OCI-LY7 (cell line): ENCODE measurements at regions not wholly inside any gene's neighbourhood (a gene's known extent, or its start where the extent isn't known, plus 50 kb on each side); places are given as distances from the start of the nearest gene placed in this dataset.

Source experiments
- BruUV-seq: library from RNA; stranded (reverse); fragments of 400-500 nt; replicated peaks from 2 replicates; lab custom pipeline; 2021; lab: Mats Ljungman, UMichigan
- CTCF ChIA-PET: fragments of 300-600 bp; sonication (Branson Sonifier 250); formaldehyde crosslinking; loops from one replicate; lab custom pipeline; 2022; ENCODE audit warnings: antibody characterized with exemption; ENCODE audit not compliant: unreplicated experiment; lab: Charles Lee
- POLR2A ChIA-PET: fragments of 300-600 bp; sonication (Branson Sonifier 250); formaldehyde crosslinking; loops from one replicate; lab custom pipeline; 2022; ENCODE audit warnings: antibody characterized with exemption; lab: Charles Lee
- DNase-seq: peaks from one replicate; pipeline ENCODE4 v3.0.0-alpha.2; 2015; ENCODE audit warnings: low spot score
- H2AFZ ChIP-seq: fragments of 200-600 bp; sonication (generic), shearing (Covaris generic); 2 replicates; pipeline ENCODE4 v1.6.1; 2014; ENCODE audit warnings: mild to moderate bottlenecking, antibody characterized with exemption, low read length, moderate library complexity
- H3K27ac ChIP-seq: fragments of 200-600 bp; sonication (generic); 2 replicates; pipeline ENCODE4 v1.5.1; 2014; ENCODE audit warnings: mixed run types, low read depth, mild to moderate bottlenecking, moderate library complexity, low read length, inconsistent platforms; ENCODE audit not compliant: poor library complexity, severe bottlenecking
- H3K36me3 ChIP-seq: fragments of 200-600 bp; sonication (generic); 2 replicates; pipeline ENCODE4 v1.6.1; 2014; ENCODE audit warnings: mild to moderate bottlenecking, antibody characterized with exemption, low read length, moderate library complexity, mixed read lengths; ENCODE audit not compliant: insufficient read depth
- H3K4me1 ChIP-seq: fragments of 200-600 bp; sonication (generic); 2 replicates; pipeline ENCODE4 v1.5.1; 2014; ENCODE audit warnings: mild to moderate bottlenecking, low read length; ENCODE audit not compliant: insufficient read depth, poor library complexity, severe bottlenecking
- H3K4me2 ChIP-seq: fragments of 200-600 bp; sonication (generic); 2 replicates; pipeline ENCODE4 v1.6.1; 2014; ENCODE audit warnings: mild to moderate bottlenecking, low read length
- H3K4me3 ChIP-seq: fragments of 200-600 bp; sonication (generic); 2 replicates; pipeline ENCODE4 v1.5.1; 2014; ENCODE audit warnings: mild to moderate bottlenecking, low read depth, low read length; ENCODE audit not compliant: poor library complexity, severe bottlenecking
- H3K79me2 ChIP-seq: fragments of 200-600 bp; sonication (generic); 2 replicates; pipeline ENCODE4 v1.6.1; 2016; ENCODE audit warnings: low read depth, mild to moderate bottlenecking, low read length, moderate library complexity, mixed read lengths; ENCODE audit not compliant: insufficient read depth
- H3K9me2 ChIP-seq: fragments of 200-600 bp; sonication (generic); 2 replicates; pipeline ENCODE4 v1.6.1; 2016; ENCODE audit warnings: mild to moderate bottlenecking, low read length, mixed read lengths; ENCODE audit not compliant: insufficient read depth
- H3K9me3 ChIP-seq: fragments of 200-600 bp; sonication (generic); 2 replicates; pipeline ENCODE4 v1.6.1; 2014; ENCODE audit warnings: mild to moderate bottlenecking, mixed run types, low read length, mixed read lengths
- H4K20me1 ChIP-seq: fragments of 200-600 bp; sonication (generic); 2 replicates; pipeline ENCODE4 v1.6.1; 2014; ENCODE audit warnings: mild to moderate bottlenecking, antibody characterized with exemption, low read length, moderate library complexity, mixed read lengths; ENCODE audit not compliant: insufficient read depth
- EZH2phosphoT487 ChIP-seq: fragments of 200-600 bp; sonication (generic); IDR thresholded peaks from 2 replicates; pipeline ENCODE4 v1.6.1; 2018; ENCODE audit warnings: low read depth, borderline replicate concordance, mild to moderate bottlenecking, mixed run types, antibody characterized with exemption, low read length, moderate library complexity, mixed read lengths
- intact Hi-C: fragments of 100-400 bp; cut with micrococcal nuclease; formaldehyde crosslinking; loops from one replicate; pipeline ENCODE4 v1.10.0; 2022; ENCODE audit not compliant: unreplicated experiment
- TF ChIP-seq, protein P1 (sequence below): fragments of 200-600 bp; sonication (generic); conservative IDR thresholded peaks from 2 replicates; pipeline ENCODE4 v1.5.1; 2014; ENCODE audit warnings: mild to moderate bottlenecking, antibody characterized with exemption, low read length, moderate library complexity, mixed read lengths

DNA sequence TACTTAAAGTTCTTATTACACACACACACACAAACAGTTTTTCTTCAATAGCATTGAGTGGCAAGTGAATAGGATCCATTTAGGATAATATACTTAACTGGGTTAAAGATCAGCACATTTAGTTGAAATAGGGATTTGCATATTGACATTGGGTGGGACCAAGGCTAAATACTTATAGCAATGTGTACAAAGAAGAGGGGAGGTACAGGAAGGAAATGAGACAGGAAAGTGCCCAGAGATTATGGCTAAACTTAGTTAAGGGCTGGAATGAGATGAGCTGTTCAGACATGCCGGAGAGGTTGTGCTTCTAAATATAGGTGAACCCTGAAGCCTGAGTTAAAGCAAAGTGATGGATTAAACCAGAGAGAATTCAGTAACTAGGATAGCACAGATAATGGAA, 95.1 kb downstream of the LSMEM1 start:
- Histone ChIP-seq H3K36me3 (no peaks in the 10 kb centered on the region), H3K4me3 (no peak overlapping the region), H4K20me1 (no peaks in the 10 kb centered on the region), H2AFZ (no peak overlapping the region), H3K4me1 (peaks cover 22% of the 10 kb centered on the region), H3K9me3 (no peaks in the 10 kb centered on the region), H3K79me2 (no peaks in the 10 kb centered on the region), H3K27ac (no peak overlapping the region), H3K9me2 (no peaks in the 10 kb centered on the region), H3K4me2 (no peak overlapping the region)
- CTCF ChIA-PET: no interaction called here
- BruUV-seq: no TSS peak
- DNase-seq: no peak
- TF ChIP-seq, protein P1, sequence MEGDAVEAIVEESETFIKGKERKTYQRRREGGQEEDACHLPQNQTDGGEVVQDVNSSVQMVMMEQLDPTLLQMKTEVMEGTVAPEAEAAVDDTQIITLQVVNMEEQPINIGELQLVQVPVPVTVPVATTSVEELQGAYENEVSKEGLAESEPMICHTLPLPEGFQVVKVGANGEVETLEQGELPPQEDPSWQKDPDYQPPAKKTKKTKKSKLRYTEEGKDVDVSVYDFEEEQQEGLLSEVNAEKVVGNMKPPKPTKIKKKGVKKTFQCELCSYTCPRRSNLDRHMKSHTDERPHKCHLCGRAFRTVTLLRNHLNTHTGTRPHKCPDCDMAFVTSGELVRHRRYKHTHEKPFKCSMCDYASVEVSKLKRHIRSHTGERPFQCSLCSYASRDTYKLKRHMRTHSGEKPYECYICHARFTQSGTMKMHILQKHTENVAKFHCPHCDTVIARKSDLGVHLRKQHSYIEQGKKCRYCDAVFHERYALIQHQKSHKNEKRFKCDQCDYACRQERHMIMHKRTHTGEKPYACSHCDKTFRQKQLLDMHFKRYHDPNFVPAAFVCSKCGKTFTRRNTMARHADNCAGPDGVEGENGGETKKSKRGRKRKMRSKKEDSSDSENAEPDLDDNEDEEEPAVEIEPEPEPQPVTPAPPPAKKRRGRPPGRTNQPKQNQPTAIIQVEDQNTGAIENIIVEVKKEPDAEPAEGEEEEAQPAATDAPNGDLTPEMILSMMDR: no peak
- TF ChIP-seq EZH2phosphoT487: no peak
- POLR2A ChIA-PET: interaction anchor here (3.9 kb wide), 1 partner anchor 7 kb away, joined by 17 read pairs; no protein-coding TSS in a partner anchor
- intact Hi-C loops: no loop called here

DNA sequence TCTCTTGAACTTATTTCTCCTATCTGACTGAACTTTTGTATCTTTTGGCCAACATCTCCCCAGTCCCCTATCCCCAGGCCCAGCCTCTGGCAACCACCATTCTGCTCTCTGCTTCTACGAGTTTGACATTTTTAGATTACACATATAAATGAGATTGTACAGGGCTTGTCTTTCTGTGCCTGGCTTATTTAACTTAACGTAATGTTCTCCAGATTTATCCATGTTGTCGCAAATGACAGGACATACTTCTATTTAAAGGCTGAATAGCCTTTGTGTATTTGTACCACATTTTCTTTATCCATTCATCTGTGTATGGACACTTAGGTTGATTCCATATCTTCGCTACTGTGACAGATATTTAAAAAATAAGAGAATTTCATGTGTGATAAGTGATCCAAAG, 98.6 kb downstream of the LSMEM1 start:
- no peaks in the 10 kb centered on the region for H3K9me2 ChIP-seq
- no peak overlapping the region for H3K4me3 ChIP-seq
- no peaks in the 10 kb centered on the region for H3K9me3 ChIP-seq
- no peak overlapping the region for H2AFZ ChIP-seq
- BruUV-seq: no TSS peak
- POLR2A ChIA-PET: interaction anchor here (0.5 kb wide), 1 partner anchor 310 kb away, joined by 3 read pairs; no protein-coding TSS in a partner anchor
- no peaks in the 10 kb centered on the region for H3K36me3 ChIP-seq
- no peaks in the 10 kb centered on the region for H3K4me1 ChIP-seq
- H3K27ac ChIP-seq: no peak overlapping the region
- DNase-seq: no peak
- intact Hi-C loops: no loop called here
- CTCF ChIA-PET: interaction anchor here (0.6 kb wide), 1 partner anchor 1046 kb away, joined by 3 read pairs; no protein-coding TSS in a partner anchor
- H3K79me2 ChIP-seq: no peaks in the 10 kb centered on the region
- H3K4me2 ChIP-seq: no peak overlapping the region
- H4K20me1 ChIP-seq: no peaks in the 10 kb centered on the region
- TF ChIP-seq EZH2phosphoT487: no peak
- TF ChIP-seq, protein P1: no peak

DNA sequence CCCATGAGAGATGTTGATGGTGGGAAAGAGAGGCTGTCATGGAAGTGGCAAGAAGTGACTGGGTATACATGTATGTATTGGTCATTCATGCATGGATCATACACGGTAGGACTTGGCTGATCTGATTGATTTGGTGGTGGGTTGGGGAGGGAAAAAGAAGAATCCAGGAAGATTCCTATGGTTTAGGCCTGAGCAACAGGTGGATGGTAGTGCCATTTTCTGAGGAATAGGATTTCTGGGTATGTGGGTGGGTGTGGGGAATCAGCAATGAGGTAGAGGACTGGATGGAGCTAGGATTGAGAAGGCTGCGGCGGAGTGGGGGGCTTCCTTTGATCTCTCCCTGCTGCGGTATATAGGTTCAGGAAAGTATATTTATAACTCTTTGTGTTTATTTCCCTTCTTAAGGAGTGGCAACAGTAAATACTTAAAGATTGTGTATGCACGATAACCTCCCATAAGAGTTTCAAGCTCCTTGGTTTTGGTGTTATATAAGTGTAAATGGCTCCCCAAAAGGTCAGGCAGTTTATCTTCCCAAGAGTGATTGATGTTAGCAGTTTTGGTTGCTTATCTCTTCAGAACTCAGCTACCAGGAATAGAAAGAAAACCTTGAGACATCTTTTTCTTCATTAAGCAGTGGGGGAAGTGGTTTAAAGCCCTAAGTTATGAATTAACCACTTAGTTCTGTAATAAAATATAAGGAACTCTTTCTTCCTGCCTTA, 100.1 kb downstream of the LSMEM1 start:
- ChIA-PET POLR2A (interaction anchor here (0.7 kb wide), 1 partner anchor 637 kb away, joined by 3 read pairs; no protein-coding TSS in a partner anchor), CTCF (no interaction called here)
- no peaks in the 10 kb centered on the region for H3K9me2 ChIP-seq
- no peaks in the 10 kb centered on the region for H4K20me1 ChIP-seq
- H3K79me2 ChIP-seq: no peaks in the 10 kb centered on the region
- H3K4me3 ChIP-seq: no peak overlapping the region
- TF ChIP-seq EZH2phosphoT487: no peak
- TF ChIP-seq, protein P1: no peak
- H3K9me3 ChIP-seq: no peaks in the 10 kb centered on the region
- DNase-seq: no peak
- intact Hi-C loops: no loop called here
- H3K36me3 ChIP-seq: no peaks in the 10 kb centered on the region
- no TSS peak for BruUV-seq
- no peaks in the 10 kb centered on the region for H3K4me1 ChIP-seq
- H3K27ac ChIP-seq: no peak overlapping the region
- no peak overlapping the region for H3K4me2 ChIP-seq
- no peak overlapping the region for H2AFZ ChIP-seq
